Right atrium auricular region (tissue), 2 donors: ENCODE measurements at regions not wholly inside any gene's neighbourhood (a gene's known extent, or its start where the extent isn't known, plus 50 kb on each side); places are given as distances from the start of the nearest gene placed in this dataset.

Experiments used
- DNase-seq: peaks from one replicate; pipeline ENCODE4 v3.0.0-alpha.2; 2019; ENCODE audit warnings: low spot score
- H3K27ac ChIP-seq, 2 donors: fragments of 200-600 bp; sonication (generic); 1 replicate in 1 of 2; 2 replicates in 1 of 2; pipeline ENCODE4 v1.5.1; 2016 to 2019
- H3K27me3 ChIP-seq, 2 donors: fragments of 200-600 bp; sonication (generic); one replicate each; pipeline versions ENCODE4 v1.5.1 to v1.6.0; 2017 to 2019
- H3K36me3 ChIP-seq: fragments of 200-600 bp; sonication (generic); one replicate; pipeline ENCODE4 v1.5.1; 2016
- H3K4me1 ChIP-seq, 2 donors: fragments of 200-600 bp; sonication (generic); one replicate each; pipeline versions ENCODE4 v1.5.1 to v1.6.0; 2017 to 2019
- H3K4me3 ChIP-seq, 2 donors: fragments of 200-600 bp; sonication (generic); 1 replicate in 1 of 2; 2 replicates in 1 of 2; pipeline ENCODE4 v1.5.1; 2017 to 2019; ENCODE audit warnings: mild to moderate bottlenecking in 1 of 2, moderate library complexity in 1 of 2
- H3K9me3 ChIP-seq, 2 donors: fragments of 200-600 bp; sonication (generic); one replicate each; pipeline ENCODE4 v1.5.1; 2019
- TF ChIP-seq, protein P1 (sequence below), 2 donors: fragments of 200-600 bp; sonication (generic); IDR thresholded peaks; one replicate each; pipeline ENCODE4 v1.5.1; 2019; ENCODE audit warnings: antibody characterized with exemption in 2 of 2

DNA sequence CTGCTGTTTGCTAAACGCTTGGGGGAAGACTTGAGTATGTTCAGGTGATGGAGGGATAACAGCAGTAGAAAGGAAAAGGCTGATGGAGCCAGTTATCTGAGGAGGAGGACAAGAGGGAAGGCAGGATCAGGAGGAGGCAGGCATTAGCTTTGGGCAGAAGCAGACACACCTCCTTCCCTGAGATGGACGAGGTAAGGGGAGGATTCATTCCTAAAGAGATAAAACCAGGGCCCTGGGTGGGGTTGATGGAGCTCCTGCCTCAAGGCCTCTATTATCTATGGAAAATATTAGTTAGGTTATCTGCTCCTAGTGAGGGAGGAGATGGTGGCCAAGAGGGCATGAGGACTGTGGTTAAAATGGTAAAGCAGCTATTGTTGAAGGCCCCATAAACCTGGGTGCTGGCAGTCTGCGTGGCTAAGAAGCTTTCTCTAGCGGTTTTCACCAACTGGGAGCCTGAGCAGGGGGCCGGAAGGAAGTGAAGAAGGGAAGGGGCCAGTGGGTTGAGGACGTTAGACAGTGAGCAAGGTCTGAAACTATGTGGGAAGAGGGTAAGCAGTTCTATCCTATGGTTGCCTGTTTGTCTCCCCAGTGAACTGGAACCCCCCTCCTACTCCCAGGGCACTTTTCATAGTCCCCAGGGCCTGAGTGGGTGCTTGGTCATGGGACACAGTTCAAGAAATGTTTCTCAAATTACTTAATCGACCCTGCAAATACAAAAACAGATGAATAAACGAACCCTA is 56.6 kb upstream of the HK2 start:
- Histone ChIP-seq H3K27ac (no peak overlapping the region), H3K27me3 (no peaks in the 10 kb centered on the region), H3K9me3 (no peaks in the 10 kb centered on the region), H3K4me3 (no peak overlapping the region), H3K4me1 (peaks cover 0 to 10% of the 10 kb centered on the region in 2 donors), H3K36me3 (no peaks in the 10 kb centered on the region)
- TF ChIP-seq, protein P1, sequence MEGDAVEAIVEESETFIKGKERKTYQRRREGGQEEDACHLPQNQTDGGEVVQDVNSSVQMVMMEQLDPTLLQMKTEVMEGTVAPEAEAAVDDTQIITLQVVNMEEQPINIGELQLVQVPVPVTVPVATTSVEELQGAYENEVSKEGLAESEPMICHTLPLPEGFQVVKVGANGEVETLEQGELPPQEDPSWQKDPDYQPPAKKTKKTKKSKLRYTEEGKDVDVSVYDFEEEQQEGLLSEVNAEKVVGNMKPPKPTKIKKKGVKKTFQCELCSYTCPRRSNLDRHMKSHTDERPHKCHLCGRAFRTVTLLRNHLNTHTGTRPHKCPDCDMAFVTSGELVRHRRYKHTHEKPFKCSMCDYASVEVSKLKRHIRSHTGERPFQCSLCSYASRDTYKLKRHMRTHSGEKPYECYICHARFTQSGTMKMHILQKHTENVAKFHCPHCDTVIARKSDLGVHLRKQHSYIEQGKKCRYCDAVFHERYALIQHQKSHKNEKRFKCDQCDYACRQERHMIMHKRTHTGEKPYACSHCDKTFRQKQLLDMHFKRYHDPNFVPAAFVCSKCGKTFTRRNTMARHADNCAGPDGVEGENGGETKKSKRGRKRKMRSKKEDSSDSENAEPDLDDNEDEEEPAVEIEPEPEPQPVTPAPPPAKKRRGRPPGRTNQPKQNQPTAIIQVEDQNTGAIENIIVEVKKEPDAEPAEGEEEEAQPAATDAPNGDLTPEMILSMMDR (IDR thresholded peaks at IDR 0.05): no peak
- DNase-seq: no peak

DNA sequence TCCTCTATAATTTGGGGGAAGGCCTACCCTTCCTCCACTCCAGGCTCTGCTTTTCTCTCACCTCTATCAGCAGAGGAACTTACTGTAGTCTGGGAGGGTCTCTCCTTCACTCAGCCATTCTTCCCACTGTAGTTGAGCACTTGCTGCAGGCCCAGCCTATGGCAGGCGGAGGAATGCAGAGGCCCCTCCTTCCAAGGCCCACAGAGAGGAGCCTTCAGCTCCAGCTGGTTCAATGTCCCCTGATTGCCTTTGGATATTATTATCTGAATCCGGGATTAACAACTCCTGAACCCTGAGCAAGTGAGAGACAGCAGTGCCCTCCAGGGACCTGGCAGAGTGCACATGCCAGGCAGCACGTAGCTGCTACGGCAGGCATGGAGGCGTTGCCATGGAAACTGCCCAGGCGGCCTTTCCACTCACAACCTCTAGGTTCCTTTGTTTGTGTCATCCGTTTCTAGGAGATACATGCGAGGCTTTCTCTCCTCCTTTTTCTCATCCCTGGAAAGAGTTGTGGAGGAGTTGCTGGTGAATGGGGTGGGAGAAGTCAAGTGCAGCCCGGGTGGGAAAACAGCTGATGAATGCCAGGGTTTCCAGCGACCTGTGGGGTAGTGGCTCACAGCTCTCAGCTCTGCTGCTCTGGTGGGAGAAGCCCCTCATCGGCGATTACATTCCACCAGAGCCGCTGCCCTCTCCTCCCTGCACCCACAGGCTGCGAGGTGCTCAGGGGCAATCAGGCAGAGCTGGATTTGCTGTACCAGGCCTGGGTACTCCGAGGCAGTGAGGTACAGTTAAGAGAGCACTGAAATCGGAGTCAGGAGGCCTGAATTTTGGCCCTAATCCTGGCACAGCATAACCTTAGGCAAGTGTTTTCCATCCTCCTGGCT is 55.3 kb upstream of the HK2 start:
- DNase-seq: no peak
- Histone ChIP-seq H3K36me3 (no peaks in the 10 kb centered on the region), H3K27ac (no peak overlapping the region), H3K4me1 (peaks cover 0 to 10% of the 10 kb centered on the region in 2 donors), H3K4me3 (no peak overlapping the region), H3K27me3 (no peaks in the 10 kb centered on the region), H3K9me3 (no peaks in the 10 kb centered on the region)
- TF ChIP-seq, protein P1 (IDR thresholded peaks at IDR 0.05): no peak

DNA sequence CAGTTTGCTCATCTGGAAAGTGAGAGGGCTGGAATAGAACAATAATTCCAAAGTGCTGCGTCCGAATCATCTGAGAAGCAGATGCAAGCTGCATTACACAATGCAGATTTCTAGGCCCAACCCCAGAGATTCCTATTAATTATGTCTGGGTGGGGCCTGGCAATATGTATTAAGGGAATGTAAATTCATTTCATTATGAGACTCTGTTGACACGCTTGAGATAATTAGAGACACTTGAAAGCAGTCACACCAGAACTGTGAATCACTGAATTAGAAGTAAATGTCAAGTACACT is 54.7 kb upstream of the HK2 start:
- no peak for DNase-seq
- TF ChIP-seq, protein P1 (IDR thresholded peaks at IDR 0.05): no peak
- Histone ChIP-seq H3K27ac (no peak overlapping the region), H3K4me1 (peaks cover 0 to 10% of the 10 kb centered on the region in 2 donors), H3K36me3 (no peaks in the 10 kb centered on the region), H3K9me3 (no peaks in the 10 kb centered on the region), H3K27me3 (no peaks in the 10 kb centered on the region), H3K4me3 (no peak overlapping the region)

DNA sequence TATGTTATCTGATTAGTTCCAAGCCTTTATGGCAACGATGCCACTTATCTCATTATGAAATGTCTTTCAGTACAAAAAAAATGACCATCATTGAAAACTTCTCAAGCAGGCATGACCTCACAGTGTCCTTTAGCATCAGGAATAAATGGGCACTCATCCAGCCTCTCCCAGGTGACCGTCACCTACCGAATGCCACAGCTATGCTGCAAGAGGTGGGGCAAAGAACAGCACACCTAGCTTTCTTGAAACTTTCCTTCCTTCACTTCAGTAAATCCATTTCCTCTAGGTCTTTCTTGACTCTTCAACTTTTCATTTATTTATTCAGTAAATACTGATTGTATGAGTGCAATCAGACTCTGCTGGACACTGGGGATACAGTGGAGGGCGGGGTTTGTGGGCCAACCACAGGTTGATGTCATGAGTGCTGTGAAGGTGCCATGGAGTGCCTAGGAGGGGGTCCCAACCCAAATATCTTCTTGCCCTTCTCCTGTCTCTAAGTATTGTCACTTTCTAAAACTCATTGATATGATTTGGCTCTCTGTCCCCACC is 54.3 kb upstream of the HK2 start:
- H3K36me3 ChIP-seq: no peaks in the 10 kb centered on the region
- peaks cover 0 to 10% of the 10 kb centered on the region in 2 donors for H3K4me1 ChIP-seq
- H3K9me3 ChIP-seq: no peaks in the 10 kb centered on the region
- H3K27ac ChIP-seq: no peak overlapping the region
- no peak for DNase-seq
- no peak overlapping the region for H3K4me3 ChIP-seq
- no peaks in the 10 kb centered on the region for H3K27me3 ChIP-seq
- TF ChIP-seq, protein P1 (IDR thresholded peaks at IDR 0.05): no peak
